ENCODE measurements at regions not wholly inside any gene's neighbourhood (a gene's known extent, or its start where the extent isn't known, plus 50 kb on each side); places are given as distances from the start of the nearest gene placed in this dataset.

DNA sequence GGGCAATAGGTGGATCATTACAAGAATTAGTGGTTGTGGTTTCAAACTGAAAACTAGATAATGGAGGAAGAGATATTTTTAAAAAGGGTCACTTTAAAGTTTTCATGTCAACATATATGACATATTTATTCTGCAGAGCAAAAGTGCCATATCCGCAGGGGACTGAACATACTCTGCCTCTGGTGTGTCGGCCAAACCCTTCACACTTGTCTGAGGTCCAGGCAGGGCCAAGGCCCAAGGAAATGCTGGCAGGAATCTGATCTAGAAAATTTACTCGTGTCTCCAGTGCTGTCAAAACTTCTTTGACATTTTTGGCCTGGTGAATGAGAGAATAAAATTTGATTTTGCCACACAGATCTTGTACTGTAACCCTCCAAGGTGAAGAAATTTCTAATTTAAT is 562.3 kb downstream of the CCSER2 start:
- no peak for TF ChIP-seq EZH2 (IDR thresholded peaks at IDR 0.05; ENCODE audit: low read length, missing control alignments)
- no peak for TF ChIP-seq CTCF (conservative IDR thresholded peaks at IDR 0.05 in 1 of 2, IDR thresholded peaks at IDR 0.05 in 1 of 2; ENCODE audit: low read depth in 1 of 2, low read length in 2 of 2)

Data from fibroblast of lung (primary cell).